ENCODE measurements at regions not wholly inside any gene's neighbourhood (a gene's known extent, or its start where the extent isn't known, plus 50 kb on each side); places are given as distances from the start of the nearest gene placed in this dataset.
"Not testable (repeated sequence)": the region's sequence is repeated elsewhere in the genome, so short reads cannot be mapped to it uniquely, and the experiment has no call there.

DNA sequence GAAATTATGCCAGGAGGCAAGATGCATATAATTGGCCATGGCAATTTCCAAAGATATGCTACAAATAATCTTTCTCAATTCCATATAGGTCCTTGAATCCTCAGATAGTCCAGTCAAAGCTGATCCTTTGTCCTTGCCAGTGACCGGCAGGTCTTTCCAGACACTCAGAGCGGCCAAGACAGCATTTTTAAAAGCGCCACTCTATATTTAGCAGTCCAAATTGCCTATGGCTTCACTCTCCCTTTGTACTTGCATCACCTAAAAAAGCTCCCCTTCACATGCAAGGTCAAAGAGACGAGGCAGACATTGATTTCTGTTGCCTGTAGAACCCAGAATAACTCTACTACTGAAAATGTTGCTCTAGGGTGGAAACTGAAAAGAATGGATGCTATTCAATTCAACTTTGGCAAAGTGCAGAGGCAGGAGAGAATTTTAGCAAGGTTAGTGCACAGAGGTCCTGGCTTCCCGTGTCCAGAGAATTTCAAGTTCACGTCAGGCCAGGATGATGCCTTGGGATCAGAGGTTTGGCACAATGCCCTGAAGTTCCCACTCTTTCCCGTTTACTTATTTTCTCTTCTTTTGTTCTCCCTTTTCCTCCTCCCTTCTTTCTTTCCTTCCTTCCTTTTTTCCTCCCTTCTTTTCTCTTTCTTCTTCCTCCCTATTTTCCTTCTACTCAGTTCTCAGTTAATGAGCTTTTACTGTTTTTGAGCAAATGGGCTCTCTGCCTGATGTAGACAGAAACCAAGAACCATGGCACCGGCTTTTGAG, 108.5 kb downstream of the KCNK1 start:
- DNase-seq, result no peak

DNA sequence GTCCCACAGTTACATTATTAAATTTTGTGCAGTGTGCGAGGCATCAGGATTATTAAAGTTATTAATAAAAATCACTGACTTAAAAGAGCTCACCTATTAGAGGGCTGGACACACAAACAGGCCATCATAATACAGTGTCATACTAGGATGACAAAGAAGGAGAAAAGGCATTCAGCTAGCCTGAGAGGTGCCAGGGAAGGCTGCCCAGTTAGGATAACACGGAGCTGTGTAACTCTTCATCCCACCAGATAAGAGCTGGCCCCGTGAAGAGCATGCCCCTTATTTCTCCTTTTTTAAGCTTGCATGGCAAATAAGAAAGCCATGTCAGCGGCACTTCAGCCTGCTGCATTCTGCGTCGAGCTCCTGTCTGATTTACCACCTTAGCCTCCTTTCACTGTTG, 109.5 kb downstream of the KCNK1 start:
- DNase-seq, result no peak

DNA sequence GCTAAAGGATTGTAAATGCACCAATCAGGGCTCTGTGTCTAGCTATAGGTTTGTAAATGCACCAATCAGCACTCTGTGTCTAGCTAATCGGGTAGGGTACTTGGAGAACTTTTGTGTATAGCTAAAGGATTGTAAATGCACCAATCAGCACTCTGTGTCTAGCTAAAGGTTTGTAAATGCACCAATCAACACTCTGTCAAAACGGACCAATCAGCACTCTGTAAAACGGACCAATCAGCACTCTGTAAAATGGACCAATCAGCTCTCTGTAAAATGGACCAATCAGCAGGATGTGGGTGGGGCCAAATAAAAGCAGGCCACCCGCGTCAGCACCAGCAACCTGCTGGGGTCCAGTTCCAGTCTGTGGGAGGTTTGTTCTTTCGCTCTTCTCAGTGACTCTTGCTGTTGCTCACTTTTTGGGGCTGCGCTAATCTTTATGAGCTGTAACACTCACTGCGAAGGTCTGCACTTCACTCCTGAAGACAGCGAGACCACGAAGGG, 110.3 kb downstream of the KCNK1 start:
- not testable (repeated sequence) for DNase-seq

DNA sequence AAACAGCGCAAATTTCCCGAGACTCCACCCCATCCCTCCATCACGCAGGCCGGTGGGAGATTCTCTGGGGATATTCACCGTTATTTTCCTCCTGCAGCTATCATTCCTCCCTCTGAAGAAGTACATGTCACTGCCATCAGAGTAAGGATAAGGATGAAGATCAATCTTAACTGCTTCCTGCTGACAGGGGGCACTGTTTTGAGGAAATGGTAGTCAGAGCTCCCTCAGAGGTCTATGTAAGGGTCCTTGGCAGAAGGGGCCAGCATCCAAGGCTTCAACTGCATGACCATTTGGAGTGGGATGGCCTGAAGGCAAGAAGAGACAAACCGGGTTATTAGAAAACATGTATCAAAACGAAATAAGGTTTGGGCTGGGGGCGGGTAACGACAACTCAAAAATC, 111.5 kb downstream of the KCNK1 start:
- DNase-seq, result no peak

DNA sequence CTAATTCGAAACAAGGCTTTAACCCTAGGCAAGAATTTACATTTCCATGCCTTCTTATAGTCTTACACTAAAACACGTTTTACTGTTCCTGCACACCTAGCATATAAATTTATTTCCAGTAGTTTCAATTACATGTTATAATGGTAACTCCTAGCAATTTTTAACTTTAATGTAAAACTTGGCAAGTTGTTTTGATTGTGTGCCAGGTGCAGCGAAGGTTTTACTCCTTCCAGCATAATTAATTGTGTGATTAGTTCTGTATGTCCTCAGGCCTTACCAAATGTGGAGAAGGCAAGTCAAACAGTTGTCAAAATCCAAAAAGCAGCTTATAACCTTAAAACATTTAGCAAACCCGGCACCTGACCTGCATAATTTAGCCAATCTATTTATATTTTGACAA, 114.8 kb downstream of the KCNK1 start:
- DNase-seq, result no peak

DNA sequence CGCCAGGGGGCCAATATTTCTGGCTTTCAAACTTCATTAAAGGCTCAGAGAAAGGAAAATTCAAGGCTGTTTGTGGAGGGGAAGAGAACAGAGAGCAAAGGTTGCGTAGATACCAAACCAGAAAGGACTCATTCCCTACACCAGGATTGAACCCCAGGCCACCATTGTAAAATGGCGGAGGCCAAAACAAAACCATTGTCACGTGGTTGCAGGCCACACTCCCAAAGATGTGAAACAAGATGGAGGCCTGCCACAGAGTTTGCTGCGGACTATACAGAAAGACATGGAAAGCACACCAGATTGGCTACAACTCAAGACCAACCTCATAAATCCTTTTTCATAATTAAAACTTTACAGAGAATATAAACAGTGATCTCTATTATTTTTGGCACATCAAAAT, 116.5 kb downstream of the KCNK1 start:
- DNase-seq, result no peak

DNA sequence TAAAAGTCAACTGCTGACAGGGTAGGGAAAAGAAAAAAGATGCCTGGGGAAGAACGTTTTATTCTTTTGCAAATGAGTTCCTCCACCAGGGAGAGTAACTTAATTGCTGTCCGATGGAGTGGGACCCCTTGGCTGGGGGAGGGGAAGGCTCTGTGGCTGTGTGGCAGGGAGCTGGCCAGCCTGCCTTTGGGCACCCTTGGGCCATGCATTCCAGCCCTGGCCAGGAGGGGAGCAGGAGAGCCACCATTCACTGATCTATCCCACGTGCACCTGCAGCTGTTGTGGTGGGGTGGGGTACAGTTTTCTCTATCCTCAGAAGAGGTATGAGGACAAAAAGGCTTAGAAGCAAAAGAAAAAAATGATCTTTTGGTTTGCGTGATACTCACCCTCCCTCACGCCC, 116.9 kb downstream of the KCNK1 start:
- DNase-seq, result no peak

DNA sequence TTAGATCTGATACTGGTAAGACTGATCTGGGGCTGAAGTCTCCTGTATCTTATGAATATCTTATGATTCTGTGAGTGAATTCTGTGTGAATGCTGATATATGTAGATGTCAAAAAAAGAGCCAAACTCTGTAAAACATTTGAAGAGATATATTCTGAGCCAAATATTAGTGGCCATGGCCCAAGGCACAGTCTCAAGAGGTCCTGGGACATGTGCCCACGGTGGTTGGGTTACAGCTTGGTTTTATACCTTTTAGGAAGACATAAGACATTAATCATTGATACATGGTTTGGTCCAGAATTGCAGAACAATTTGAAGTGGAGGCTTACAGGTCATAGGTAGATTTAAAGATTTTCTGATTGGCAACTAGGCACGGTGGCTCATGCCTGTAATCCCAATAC, 118.3 kb downstream of the KCNK1 start:
- DNase-seq, result no peak

DNA sequence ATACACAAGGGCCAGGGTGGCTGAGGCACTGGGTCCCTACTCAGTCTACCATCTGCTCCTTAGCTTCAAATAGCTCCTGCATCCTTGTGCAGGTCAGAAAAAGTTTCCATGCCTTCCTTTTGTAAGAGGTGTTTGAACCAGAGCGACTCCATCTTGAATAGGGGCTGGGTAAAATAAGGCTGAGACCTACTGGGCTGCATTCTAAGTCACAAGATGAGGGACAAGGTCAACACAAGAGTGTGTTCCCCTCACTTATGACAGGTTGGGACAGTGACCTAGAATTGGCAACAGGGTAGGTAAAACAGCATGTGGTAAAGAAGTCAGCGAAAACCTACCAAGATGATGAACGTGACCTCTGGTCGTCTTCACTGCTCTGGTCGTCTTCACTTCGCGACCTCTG, 120.5 kb downstream of the KCNK1 start:
- no peak for DNase-seq

DNA sequence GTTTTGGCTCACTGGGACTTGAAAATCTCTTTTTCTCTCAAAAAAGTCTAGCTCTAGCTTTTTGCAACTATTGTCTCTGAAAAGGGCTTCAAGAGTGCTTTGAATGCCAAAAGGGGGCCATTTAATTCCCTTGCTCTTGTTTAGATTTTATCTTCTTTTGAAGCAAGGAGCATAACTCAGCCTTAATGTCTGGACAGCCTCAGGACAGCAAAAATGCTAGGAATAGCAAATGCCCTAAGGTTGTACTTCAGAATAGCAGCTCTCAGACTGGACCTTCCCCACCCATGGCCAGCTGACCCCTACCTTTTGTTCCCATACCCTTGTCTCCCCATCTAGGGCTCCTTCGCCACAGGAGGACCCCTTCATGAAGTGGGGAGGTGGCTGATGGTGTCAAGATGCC, 121.4 kb downstream of the KCNK1 start:
- no peak for DNase-seq

DNA sequence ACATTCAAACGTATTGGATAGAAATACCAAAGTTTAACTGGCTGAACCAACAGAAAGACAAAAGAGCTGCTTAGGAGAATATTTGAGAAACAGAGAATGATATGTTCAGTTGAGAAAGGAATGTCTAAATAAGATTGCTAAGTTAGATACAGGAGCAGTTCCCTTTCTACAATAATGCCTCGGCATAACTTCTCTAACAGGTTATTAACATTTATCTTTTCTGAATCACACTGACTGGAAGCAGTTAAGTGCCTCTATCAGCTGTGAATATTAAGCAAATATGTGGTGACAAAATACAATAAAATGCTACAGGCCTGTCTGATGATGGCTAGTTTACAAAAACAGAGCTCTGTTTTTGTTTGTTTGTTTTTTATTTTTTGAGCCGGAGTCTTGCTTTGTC, 121.9 kb downstream of the KCNK1 start:
- DNase-seq, result no peak

DNA sequence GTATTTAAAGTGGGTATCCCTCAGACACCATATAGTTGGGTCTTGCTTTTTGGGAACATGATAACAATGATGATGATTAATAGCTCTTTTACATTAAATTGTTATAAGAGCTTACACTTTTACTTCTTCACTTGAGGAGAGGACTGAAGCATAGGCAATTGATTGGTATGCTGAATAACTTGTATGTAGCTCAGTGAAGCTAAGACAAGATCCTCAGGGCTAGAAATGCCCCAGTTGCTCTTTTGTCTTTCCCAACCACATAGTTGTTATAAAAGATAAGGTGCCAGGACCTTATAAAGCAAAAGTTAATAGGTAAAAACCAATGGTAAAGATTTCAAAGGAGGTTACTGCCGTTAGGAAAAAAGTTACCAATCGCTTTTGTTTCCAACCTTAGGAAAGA, 123.4 kb downstream of the KCNK1 start:
- DNase-seq, result no peak

DNA sequence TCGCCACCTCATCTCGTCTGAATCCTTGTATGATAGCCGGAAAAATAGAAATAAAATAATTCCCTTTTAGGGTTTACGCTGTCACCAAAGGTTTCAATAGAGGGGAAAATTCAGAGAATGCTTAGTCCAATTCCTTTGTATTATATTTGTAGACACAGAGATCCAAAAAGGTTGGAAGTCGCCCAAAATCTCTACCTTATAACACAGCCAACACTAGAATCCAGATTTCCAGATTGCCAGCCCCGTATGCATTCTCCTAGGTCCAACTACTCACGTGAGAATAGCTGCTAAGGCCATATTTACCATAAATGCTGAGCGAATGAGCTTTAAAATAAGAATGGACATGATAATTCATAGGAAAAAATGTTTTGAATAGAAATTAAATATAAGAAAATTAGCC, 124.5 kb downstream of the KCNK1 start:
- DNase-seq, result no peak

DNA sequence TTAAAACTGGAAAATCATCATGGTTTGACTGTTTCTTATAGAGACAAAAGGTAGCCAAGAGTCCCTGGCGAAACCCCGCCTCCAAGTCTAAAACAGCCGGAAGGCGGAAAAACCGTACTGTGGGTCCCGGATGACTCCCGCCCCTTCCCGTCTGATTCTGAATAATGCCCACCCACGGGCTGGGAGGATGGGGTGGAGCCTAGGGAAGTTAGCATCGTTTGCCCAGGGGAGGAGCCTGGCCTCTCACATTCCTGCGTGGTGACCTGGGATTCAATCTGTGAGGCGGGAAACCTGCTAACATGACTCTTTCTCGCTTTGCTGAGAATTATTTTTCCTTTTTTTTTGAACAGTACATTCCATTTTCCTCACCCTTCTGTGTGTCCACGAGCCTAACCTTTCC, 124.9 kb downstream of the KCNK1 start:
- DNase-seq, result no peak

DNA sequence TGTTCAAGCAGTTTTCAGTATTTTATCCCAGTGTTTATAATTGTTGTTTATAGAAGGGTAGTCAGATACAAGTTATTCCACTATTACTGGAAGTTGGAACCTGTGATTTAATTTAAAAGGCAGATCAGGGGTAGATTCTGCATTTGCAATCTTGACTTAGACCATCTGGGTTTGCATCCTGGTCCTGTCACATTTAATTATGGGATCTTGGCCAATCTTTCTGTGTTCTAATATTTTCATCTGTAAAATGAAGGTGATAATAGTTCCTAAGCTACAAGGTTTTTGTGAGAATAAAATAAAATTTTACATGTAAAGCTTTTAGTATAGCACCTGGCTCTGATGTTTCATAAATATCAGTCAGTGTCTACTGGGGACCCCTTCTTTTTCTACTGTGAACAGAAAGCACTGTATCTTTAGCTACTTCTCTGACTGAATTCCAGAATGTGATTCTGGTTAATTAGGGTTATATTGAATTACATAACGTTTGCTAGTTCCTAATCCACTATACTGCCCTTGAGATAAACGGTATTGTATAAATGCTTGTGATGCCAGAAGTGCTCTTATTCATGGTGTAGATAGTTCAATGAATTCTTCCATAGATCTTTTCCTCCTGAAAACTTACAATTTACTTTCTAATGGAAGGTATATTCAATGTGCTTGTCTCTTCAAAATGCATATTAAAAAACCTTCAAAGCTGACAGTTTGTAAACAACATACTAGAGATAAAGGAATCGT, 131.0 kb downstream of the KCNK1 start:
- no peak for DNase-seq

DNA sequence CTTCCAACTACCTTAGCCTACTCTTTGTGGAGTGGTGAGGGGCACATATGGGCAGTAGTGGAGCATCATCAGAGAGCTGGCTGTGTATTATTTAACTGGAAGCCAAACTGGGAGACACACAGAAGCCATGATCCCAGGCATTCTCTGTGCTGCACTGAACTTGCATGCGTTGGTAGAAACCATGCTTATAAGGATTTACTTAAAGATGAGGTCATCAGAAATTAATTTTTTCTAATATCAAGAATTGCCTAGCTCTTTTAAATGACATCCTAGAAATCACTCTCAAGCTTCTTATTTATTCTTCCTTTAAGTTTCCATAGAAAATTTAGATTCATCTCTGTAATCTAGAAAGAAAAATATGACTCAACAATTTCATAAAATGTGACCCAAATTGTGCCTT, 136.2 kb downstream of the KCNK1 start:
- no peak for DNase-seq

DNA sequence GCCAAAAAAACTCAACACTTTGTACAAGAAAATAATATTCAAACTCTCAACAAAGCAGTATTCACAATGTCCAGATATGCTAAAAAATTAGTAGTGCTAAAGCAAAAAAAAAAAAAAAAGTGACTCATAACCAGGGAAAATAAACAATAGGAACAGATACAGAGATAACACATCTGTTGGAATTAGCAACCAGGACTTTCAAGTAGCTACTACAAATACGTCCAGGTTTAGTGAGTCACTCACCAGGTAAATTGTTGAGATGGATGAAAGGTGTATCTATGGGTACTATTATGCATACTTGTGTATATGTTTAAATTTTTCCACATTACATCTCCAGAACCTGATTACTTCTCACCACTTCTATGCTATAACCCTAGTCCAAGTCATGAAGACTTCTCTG, 144.8 kb upstream of the SLC35F3 start:
- no peak for DNase-seq

DNA sequence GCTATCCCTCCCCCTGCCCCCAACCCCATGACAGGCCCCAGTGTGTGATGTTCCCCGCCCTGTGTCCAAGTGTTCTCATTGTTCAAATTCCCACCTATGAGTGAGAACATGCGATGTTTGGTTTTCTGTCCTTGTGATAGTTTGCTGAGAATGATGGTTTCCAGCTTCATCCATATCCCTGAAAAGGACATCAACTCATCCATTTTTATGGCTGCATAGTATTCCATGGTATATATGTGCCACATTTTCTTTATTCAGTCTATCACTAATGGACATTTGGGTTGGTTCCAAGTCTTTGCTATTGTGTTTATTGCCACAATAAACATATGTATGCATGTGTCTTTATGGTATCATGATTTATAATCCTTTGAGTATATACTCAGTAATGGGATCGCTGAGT, 140.2 kb upstream of the SLC35F3 start:
- DNase-seq, result not testable (repeated sequence)

DNA sequence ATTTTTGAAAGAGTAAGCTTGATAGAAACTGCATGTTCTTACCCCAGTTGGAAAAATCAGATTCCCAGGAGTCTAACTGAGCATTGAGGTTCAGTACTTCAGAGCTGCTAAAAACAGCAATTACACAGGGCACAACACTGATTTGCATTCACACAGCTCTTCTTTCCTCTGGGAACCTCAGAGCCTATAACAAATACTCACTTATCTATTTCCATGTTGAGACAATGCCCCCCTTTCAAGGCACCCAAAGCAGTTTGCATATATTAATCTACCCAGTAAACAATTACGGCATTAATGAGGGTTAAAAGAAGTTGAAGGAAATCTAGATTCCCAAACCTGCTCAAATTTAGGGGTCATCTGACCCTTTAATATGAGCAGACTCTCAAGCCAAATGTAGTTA, 126.9 kb upstream of the SLC35F3 start:
- no peak for DNase-seq

DNA sequence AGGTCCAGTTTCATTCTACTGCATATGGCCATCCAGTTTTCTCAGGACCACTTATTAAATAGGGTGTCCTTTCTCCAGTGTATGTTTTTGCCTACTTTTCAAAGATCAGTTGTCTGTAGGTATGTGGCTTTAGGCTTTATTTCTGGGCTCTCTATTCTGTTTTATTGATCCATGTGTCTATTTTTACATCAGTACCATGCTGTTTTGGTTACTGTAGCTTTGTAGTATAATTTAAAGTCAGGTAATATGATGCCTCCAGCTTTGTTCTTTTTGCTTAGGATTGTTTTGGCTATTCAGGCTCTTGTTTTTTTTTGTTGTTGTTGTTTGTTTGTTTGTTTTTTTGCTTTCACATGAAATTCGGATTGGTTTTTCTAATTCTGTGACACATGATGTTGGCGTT, 124.4 kb upstream of the SLC35F3 start:
- no peak for DNase-seq

DNA sequence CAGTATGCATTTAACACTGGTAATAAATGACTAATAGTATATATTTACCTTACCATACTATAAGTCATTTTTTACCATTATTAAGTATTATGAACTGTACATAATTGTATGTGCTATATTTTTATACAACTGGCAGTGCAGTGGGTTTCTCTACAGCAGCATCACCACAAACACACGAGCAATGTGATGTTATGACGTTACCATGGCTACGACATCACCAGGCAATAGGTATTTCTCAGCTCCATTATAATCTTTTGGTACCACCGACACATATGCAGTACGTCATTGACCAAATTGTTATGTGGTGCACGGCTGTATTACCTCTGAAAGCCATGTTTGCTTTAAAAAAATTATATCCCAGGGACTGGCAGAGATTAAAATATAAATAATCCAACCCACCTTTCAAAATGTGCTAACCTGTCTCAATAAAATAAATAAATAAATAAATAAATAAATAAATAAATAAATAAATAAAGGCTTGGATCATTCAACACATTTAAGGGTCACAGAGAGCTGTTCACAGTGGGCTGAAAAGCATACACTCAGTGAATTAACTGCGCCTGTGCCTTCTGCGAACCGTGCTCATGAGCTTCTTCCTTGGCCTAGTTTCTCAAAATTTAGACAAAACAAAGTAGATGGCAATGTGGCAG, 121.4 kb upstream of the SLC35F3 start:
- no peak for DNase-seq

DNA sequence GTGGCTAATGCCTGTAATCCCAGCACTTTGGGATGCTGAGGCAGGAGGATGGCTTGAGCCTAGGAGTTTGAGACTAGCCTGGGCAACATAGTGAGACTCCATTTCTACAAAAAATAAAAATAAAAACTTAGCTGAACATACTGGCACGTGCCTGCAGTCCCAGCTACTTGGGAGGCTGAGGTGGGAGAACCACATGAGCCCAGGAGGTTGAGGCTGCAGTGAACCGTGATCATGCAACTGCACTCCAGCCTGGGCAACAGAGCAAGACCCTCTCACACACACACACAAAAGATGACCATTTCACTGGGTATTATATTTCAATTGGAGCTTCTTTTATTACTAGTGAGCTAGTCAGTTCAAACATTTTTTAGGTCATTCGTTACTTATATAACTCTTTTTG, 116.9 kb upstream of the SLC35F3 start:
- no peak for DNase-seq

DNA sequence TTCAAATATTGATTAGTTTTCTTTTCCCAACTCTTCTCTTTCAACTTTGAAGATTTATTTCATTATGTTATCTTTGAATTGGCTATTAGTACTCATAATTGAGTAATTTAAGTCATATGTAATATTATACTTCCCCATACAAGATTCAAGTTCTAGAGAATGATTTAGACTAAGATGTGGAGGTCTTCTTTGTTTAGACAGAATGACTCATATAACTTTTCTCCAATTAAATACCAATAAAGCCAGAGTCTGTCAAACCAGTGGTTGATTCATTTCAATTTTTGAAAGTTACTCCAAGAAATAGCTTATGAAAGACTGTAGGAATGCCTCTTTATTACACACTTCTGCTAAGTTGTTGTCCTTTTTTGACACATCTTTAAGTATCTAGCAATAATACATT, 115.8 kb upstream of the SLC35F3 start:
- DNase-seq, result no peak

DNA sequence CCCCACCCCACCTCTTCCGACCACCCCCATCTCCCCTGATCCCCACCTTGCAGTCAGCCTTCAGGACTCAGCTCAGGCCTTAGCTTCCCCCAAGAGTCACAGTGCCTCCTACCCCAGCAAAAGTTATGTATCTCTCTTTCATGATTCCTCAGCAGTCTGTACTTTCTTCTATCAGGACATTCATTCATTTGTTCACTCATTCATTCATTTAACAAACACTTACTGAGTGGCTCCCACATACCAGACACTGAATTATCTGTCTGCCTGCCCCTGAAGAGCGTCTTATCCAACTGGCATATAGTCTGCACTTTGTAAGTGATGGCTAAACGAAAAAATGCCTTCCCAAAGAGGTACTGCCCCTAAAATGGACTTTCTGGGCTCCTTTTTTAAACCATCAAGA, 114.4 kb upstream of the SLC35F3 start:
- no peak for DNase-seq
